Right lobe of liver (tissue), 4 donors: ENCODE measurements at regions not wholly inside any gene's neighbourhood (a gene's known extent, or its start where the extent isn't known, plus 50 kb on each side); places are given as distances from the start of the nearest gene placed in this dataset.

ENCODE experiments used
- POLR2A ChIP-seq: fragments of 450-650 bp; IDR thresholded peaks from one replicate; pipeline ENCODE4 v1.6.1; 2017; ENCODE audit warnings: antibody characterized with exemption, mild to moderate bottlenecking
- TF ChIP-seq, protein P1 (sequence below), 4 donors: fragments of 200-600 bp in 3 of 4; fragments of 450-650 bp in 1 of 4; IDR thresholded peaks; one replicate each; pipeline versions ENCODE4 v1.5.1 to v1.8.0; 2016 to 2022; ENCODE audit warnings: antibody characterized with exemption in 4 of 4, mild to moderate bottlenecking in 2 of 4
- donor health status: DM: no; HTN: no; CAD: no.
- donor health status: DM: no; HTN: no; CAD: no.
- donor health status: DM: no; HTN: yes; CAD: no.

DNA sequence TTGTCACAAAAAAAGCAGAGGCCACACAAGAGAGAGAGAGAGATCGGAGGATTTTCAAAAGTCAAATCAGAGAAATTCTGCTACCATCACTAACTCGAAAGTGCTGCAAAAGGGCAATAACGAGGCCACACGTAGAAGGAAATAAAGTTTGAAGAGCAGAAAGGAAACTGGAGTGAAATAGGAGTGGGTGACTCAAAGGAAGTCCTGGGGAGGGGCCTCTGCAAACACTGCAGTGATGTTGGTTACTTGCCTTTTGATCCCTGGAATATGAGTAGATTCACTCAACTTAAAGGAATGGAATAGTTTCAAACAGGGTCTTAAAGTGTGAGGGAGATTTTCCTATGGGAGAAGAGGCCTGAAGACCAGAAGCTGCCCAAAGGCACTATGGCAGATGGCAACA, 663.4 kb upstream of the LCORL start:
- TF ChIP-seq, protein P1, sequence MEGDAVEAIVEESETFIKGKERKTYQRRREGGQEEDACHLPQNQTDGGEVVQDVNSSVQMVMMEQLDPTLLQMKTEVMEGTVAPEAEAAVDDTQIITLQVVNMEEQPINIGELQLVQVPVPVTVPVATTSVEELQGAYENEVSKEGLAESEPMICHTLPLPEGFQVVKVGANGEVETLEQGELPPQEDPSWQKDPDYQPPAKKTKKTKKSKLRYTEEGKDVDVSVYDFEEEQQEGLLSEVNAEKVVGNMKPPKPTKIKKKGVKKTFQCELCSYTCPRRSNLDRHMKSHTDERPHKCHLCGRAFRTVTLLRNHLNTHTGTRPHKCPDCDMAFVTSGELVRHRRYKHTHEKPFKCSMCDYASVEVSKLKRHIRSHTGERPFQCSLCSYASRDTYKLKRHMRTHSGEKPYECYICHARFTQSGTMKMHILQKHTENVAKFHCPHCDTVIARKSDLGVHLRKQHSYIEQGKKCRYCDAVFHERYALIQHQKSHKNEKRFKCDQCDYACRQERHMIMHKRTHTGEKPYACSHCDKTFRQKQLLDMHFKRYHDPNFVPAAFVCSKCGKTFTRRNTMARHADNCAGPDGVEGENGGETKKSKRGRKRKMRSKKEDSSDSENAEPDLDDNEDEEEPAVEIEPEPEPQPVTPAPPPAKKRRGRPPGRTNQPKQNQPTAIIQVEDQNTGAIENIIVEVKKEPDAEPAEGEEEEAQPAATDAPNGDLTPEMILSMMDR (IDR thresholded peaks at IDR 0.05), result no peak
- no peak for TF ChIP-seq POLR2A
